NCI-H1092 (cell line): ENCODE measurements at regions not wholly inside any gene's neighbourhood (a gene's known extent, or its start where the extent isn't known, plus 50 kb on each side); places are given as distances from the start of the nearest gene placed in this dataset.
"Not testable (repeated sequence)": the region's sequence is repeated elsewhere in the genome, so short reads cannot be mapped to it uniquely, and the experiment has no call there.

Experiments used
- DNase-seq: peaks from one replicate; lab custom pipeline; 2025; lab: John Stamatoyannopoulos, UW

- no peak for DNase-seq
Observed at GRCh38 chr18:43982582-43982981, 698.1 kb upstream of the SETBP1 start.

GRCh38 chr18:43987061-43987460 is 693.6 kb upstream of the SETBP1 start:
- DNase-seq: not testable (repeated sequence)

- DNase-seq: no peak
Observed at GRCh38 chr18:43992741-43993140, 687.9 kb upstream of the SETBP1 start.

- DNase-seq: no peak
Observed at GRCh38 chr18:43994381-43994780, 686.3 kb upstream of the SETBP1 start.

- DNase-seq: no peak
Observed at GRCh38 chr18:44013871-44014270, 666.8 kb upstream of the SETBP1 start.

- no peak for DNase-seq
Observed at GRCh38 chr18:44025421-44025820, 655.3 kb upstream of the SETBP1 start.

GRCh38 chr18:44028109-44028508 is 652.6 kb upstream of the SETBP1 start:
- no peak for DNase-seq

GRCh38 chr18:44031063-44031462 is 649.6 kb upstream of the SETBP1 start:
- DNase-seq: no peak

- DNase-seq: no peak
Observed at GRCh38 chr18:44033144-44033701, 647.5 kb upstream of the SETBP1 start.

- DNase-seq: no peak
Observed at GRCh38 chr18:44035554-44035953, 645.1 kb upstream of the SETBP1 start.

GRCh38 chr18:44036501-44036900 is 644.2 kb upstream of the SETBP1 start:
- no peak for DNase-seq

GRCh38 chr18:44039216-44039615 is 641.5 kb upstream of the SETBP1 start:
- no peak for DNase-seq

GRCh38 chr18:44039826-44040225 is 640.9 kb upstream of the SETBP1 start:
- no peak for DNase-seq

GRCh38 chr18:44041553-44041952 is 639.1 kb upstream of the SETBP1 start:
- no peak for DNase-seq

- no peak for DNase-seq
Observed at GRCh38 chr18:44041961-44042360, 638.7 kb upstream of the SETBP1 start.

- no peak for DNase-seq
Observed at GRCh38 chr18:44046376-44046975, 634.2 kb upstream of the SETBP1 start.

- DNase-seq: no peak
Observed at GRCh38 chr18:44047585-44047984, 633.1 kb upstream of the SETBP1 start.

GRCh38 chr18:44048435-44048834 is 632.3 kb upstream of the SETBP1 start:
- DNase-seq: no peak

GRCh38 chr18:44048846-44049245 is 631.8 kb upstream of the SETBP1 start:
- DNase-seq: no peak

GRCh38 chr18:44051026-44051425 is 629.7 kb upstream of the SETBP1 start:
- DNase-seq: no peak

- no peak for DNase-seq
Observed at GRCh38 chr18:44054514-44054913, 626.2 kb upstream of the SETBP1 start.

- no peak for DNase-seq
Observed at GRCh38 chr18:44060197-44060596, 620.5 kb upstream of the SETBP1 start.

- DNase-seq: no peak
Observed at GRCh38 chr18:44061438-44061837, 619.2 kb upstream of the SETBP1 start.

- DNase-seq: no peak
Observed at GRCh38 chr18:44062345-44062744, 618.3 kb upstream of the SETBP1 start.
